DND-41 (cell line): ENCODE measurements at regions not wholly inside any gene's neighbourhood (a gene's known extent, or its start where the extent isn't known, plus 50 kb on each side); places are given as distances from the start of the nearest gene placed in this dataset.

ENCODE experiments used
- EZH2 ChIP-seq: IDR thresholded peaks from 3 replicates; pipeline ENCODE4 v1.6.1; 2012; ENCODE audit warnings: borderline replicate concordance, low read depth, mild to moderate bottlenecking, moderate library complexity, low read length, inconsistent platforms; ENCODE audit not compliant: severe bottlenecking
- TF ChIP-seq, protein P1 (sequence below): IDR thresholded peaks from 2 replicates; pipeline ENCODE4 v1.5.1; 2012; ENCODE audit warnings: borderline replicate concordance, low read length, moderate library complexity, mild to moderate bottlenecking; ENCODE audit not compliant: poor library complexity, severe bottlenecking; ENCODE audit errors: extremely low read depth

- TF ChIP-seq EZH2, result no peak
- TF ChIP-seq, protein P1, sequence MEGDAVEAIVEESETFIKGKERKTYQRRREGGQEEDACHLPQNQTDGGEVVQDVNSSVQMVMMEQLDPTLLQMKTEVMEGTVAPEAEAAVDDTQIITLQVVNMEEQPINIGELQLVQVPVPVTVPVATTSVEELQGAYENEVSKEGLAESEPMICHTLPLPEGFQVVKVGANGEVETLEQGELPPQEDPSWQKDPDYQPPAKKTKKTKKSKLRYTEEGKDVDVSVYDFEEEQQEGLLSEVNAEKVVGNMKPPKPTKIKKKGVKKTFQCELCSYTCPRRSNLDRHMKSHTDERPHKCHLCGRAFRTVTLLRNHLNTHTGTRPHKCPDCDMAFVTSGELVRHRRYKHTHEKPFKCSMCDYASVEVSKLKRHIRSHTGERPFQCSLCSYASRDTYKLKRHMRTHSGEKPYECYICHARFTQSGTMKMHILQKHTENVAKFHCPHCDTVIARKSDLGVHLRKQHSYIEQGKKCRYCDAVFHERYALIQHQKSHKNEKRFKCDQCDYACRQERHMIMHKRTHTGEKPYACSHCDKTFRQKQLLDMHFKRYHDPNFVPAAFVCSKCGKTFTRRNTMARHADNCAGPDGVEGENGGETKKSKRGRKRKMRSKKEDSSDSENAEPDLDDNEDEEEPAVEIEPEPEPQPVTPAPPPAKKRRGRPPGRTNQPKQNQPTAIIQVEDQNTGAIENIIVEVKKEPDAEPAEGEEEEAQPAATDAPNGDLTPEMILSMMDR, result no peak
These were observed 965.7 kb upstream of the GOT2 start for GRCh38 chr16:59699786-59700185.
